Fibroblast of gingiva (primary cell): ENCODE measurements at regions not wholly inside any gene's neighbourhood (a gene's known extent, or its start where the extent isn't known, plus 50 kb on each side); places are given as distances from the start of the nearest gene placed in this dataset.

ENCODE experiments used
- DNase-seq: peaks from one replicate; pipeline ENCODE4 v3.0.0-alpha.2; 2011; ENCODE audit warnings: low read depth

GRCh38 chr13:78426183-78426582 lies 177.2 kb downstream of the POU4F1 start:
- DNase-seq, result no peak

DNA sequence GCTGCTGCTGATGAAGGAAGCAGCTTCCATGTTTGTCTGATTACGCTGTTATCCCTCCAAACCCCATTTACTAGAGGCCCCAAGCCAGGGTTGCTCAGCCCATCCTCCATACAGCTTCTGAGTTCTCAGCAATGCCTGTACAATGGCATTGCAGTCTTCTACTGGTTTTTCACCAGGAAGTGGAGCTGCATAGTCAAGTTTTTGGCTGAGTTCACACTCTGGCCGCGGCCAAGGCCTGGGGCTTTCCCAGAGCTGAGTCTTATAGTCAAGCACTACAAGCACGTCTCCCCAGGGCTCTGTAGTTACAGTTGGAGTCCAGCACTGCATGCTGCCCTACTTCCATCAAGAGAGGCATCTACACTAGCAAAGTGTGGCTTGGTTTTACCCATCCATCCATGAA lies 182.5 kb downstream of the POU4F1 start:
- DNase-seq, result no peak

- DNase-seq, result no peak
Observed at GRCh38 chr13:78413887-78414553, 189.3 kb downstream of the POU4F1 start.

DNA sequence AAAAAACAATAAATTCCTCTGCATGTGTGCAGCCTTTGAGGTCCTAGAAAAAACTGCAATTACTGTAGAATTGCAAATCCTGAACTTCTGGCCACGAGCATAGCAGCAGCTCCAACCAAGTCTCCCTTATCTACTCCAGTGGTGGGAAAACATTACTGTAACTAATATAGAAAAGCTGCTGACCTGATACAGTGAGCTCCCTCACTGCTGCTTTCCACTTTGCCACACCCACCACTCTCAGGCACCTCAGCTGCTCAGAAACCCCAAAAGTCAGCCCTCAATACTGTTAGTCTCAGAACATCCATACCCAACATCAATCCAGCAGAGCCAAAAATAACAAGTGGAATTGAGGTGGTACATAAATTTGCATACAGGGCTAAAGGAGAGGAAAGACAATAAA lies 192.5 kb downstream of the POU4F1 start:
- DNase-seq, result no peak

- DNase-seq, result no peak
Observed at GRCh38 chr13:78410164-78410563, 193.2 kb downstream of the POU4F1 start.

DNA sequence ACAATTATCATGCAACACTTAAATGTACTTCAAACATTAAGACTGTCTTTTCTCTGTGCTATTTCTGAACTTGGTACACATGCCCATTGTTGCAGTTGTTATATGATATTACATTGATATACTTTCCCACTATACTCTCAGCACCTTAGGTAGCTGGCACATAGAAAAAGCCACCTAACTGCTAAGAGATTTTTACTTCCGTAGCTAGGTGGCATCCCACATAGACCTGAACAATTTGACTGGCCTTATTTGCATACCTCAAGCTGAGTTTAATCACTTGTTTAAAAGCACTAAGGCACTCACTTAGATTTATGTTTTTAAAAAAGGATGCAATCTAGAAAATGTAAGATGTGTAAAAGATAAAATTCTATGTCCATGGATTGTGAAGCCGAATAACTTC lies 194.2 kb downstream of the POU4F1 start:
- no peak for DNase-seq

GRCh38 chr13:78404846-78405360 lies 198.4 kb downstream of the POU4F1 start:
- no peak for DNase-seq

DNA sequence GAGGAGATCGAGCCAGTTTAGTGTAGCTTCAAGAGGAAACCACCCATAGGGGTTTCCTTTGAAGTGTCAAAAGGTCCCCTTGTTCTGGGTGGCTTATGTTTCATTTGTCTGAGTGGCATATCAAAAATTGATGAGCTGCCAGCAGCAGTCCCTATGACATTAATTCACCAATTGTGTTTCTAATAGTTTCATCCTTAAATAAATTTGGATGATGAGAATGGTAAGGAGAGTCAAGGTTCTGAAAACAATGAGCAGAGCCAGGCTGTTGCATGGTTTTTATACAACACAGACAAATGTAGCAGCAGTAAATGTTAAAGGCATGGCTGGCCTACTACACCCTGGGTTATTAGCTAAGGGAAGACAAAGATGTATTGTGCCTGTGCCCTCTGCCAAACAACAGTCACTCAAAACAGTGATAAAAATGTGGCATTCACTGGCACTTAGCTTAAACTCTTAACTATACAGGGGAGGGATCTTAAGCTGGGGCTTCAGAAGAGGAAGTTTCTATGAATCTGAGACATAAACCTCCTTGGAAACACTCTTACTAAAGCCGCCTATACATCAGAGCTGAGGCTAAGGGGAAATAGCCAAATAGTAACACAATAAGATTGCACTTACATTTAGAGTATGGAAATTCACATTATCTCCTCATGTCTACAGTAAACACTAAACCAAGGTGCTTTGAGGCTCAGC lies 200.5 kb downstream of the POU4F1 start:
- no peak for DNase-seq

DNA sequence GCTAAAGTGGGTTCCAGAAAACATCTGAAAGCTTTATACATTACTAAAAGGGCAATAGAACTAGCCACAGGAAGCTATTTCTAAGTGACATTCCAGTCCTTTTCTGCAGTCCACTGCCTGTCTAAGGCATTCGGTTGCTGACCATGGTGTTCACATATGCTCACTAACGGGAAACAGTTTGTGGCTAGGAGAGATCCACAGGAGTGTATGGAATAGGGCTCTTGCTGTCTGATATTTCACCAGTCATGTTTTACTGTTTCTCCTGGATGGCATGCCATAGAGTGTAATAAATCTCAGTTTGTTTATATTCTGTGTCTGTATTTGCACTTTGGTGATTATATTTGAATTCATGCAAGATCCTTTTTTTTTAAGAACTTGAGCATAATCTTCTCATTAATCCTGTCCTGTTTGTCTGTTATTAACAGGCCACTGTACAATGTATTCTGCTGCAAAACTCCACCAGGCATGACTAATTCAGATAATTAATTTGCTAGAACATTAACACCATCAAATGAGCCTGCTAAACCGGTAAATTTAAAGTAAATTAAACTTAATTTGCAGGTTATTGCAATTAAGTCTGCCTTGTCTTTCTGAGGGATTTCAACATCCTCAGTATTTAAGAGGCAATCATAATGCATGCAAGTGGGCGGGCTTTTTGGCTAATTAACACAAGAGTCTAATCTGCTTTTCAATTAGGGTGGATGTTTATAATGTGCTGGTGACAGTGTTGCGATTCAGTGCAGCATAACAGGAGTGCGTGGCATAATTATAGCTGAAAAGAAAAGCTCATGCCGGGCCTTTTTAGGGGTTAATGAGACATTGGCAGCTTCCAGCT lies 201.3 kb downstream of the POU4F1 start:
- DNase-seq, result no peak

DNA sequence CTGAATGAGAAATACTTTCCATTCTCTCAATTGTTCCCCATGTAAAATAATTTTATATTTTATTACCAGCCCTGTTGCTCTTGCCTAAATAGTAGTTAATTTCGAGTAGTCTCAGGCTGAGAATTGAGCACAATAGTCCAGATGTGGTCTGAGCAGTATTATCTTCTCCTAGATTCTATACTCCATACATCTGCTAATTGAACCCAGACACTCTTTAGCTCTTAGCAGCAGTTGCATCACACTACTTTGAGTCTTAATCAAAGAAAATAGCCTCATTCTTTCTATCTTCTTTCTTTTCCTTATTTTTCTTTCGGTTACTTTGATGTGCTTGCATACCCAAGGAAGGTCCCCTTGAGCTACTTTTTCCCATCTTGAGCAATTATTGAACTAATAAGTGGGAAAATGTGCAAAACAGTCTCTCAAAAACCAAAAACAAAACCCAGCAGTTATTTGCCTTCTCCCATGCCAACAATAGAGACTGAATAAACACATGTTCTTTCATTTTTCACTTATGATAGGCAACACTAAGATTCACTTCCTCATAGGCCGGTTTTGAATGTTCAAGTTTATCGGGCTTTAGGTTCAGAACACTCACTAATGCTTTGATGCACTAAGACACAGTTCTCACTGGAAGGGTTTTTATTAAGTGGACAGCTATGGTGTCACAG lies 204.5 kb downstream of the POU4F1 start:
- DNase-seq, result no peak

DNA sequence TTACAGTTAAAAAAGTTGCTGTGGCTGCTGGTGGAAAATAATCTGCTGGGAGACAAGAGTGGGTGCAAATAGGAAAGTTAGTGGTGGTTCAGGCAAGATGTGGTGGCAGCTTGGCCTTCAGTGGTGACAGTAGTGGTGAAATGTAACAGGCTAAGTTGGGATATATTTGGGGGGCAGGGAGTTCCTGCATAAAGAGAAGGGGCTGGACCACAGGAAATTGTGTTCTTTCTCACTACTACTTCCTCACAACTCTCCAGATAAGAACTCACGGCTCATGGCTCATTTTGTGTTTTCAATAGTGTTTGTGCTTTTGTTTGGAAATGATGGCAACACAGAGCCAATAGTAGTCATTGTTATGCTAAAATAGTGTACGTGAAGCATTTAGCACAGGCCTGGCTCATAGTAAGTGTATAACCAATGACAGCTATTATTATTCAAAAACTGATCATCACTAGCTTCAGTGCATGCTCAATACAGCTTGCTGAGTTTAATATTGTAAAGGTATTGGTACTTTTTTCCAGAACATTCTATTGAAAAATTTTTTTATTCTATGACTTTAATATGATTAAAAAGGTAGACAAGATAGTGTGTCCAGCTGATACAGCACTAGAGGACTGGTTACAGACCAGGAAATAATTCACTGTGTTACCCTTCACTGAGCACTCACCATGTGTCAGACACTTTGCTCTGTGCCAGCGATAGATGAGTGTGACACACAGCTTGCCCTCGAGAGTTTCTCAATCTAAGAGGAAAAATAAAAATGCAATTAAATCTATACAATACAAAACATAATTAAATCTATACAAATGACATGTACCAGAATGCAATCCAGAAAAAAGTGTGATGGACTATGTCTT lies 209.8 kb downstream of the POU4F1 start:
- no peak for DNase-seq

GRCh38 chr13:78383899-78384298 lies 219.5 kb downstream of the POU4F1 start:
- no peak for DNase-seq

- DNase-seq, result no peak
Observed at GRCh38 chr13:78383071-78383484, 220.3 kb downstream of the POU4F1 start.

DNA sequence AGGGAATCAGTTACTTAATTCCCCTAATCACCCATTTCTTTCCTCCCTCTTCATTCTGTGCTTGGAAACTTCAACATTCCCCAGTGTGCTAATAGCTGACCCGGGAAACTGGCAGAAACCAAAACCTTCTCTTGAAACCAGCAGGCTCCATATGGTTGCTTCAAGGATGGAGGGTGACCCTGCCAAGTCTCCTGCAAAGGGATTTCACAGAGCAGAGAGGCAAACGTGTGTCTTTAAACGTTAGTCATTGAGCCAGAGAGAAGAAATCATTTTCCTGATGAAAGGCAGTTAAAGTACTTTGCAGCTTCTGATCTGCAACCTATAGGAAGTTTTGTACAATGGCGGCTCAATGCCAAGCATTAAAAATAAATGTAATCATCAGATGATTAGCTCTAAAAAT lies 220.9 kb downstream of the POU4F1 start:
- no peak for DNase-seq

DNA sequence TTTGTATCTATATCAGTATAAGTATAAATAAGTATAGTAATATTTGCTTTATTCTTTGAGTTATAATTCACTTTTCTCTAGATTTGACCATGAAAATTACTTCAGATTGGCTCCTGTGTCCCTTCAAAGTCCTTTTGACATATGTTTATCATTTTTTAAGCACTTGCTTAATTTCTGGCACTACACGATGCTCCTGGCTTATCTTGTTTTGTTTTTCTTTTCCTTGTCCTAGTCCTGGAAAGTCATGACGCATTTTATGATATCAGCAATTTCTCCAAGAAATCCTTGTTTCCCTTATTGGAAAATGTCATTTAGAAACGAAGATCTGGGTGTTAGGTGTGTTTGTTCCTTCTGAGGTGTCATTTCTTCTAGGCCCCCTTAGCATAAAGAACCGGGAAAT lies 226.5 kb downstream of the POU4F1 start:
- no peak for DNase-seq

GRCh38 chr13:78376033-78376432 lies 227.3 kb downstream of the POU4F1 start:
- DNase-seq, result no peak

GRCh38 chr13:78372581-78372980 lies 230.8 kb downstream of the POU4F1 start:
- no peak for DNase-seq

DNA sequence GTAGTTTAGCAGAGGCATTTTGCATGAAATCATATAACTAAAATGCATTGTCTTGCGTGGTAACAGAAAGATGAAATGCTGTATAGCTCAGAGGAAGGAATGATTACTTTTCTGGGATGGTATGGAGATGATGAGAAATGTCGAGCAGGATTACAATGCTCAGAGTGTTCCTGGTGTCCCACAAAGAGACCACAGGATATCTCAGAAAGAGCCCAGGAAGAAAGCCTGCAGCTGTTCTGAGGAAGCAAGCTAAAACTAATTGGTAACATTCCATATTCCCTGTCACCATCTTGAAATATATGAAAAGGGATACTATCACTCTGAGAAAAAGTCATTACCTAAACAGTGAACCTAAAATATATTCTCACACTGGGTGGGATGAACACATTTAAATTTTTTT lies 233.1 kb downstream of the POU4F1 start:
- DNase-seq, result no peak

GRCh38 chr13:78364711-78365110 lies 238.6 kb downstream of the POU4F1 start:
- no peak for DNase-seq

GRCh38 chr13:78341032-78341431 lies 262.3 kb downstream of the POU4F1 start:
- no peak for DNase-seq

DNA sequence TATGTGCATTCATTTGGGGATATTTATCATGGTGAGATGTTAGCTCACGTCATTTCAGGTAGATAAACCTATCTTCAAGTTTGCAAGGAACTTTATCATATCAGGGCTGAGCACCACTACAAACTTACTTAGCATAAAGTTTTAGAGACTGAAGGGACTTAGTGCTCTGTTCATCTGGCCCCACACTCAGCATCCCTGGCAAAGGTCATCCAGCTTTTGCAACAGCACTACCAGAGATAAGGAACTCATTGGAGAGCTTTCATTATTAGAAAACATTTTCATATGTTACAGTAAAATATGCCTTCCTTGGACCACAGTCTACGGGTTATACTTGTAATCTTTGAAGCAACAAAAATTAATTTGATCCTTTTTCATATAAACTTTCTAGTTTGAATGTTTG lies 263.4 kb downstream of the POU4F1 start:
- DNase-seq, result no peak
